Endothelial cell of umbilical vein (primary cell): ENCODE measurements at regions not wholly inside any gene's neighbourhood (a gene's known extent, or its start where the extent isn't known, plus 50 kb on each side); places are given as distances from the start of the nearest gene placed in this dataset.

Source experiments
- BruUV-seq: library from RNA; stranded (reverse); fragments of 400-500 nt; replicated peaks from 2 replicates; lab custom pipeline; 2021; lab: Mats Ljungman, UMichigan
- CTCF ChIA-PET: fragments of 300-600, 350-600 bp; sonication (Branson Sonifier 250); formaldehyde crosslinking; loops from one replicate; lab custom pipeline; 2021; ENCODE audit warnings: antibody characterized with exemption, inconsistent platforms; lab: Charles Lee
- POLR2A ChIA-PET: fragments of 300-600, 350-600 bp; sonication (Branson Sonifier 250); formaldehyde crosslinking; loops from one replicate; lab custom pipeline; 2021; ENCODE audit warnings: antibody characterized with exemption, inconsistent platforms; lab: Charles Lee
- DNase-seq: peaks from one replicate; pipeline ENCODE4 v3.0.0-alpha.2; 2011; ENCODE audit warnings: low read depth, low spot score
- FAIRE-seq: peaks from 2 replicates; lab custom pipeline; 2011; peaks lifted over from hg19 to GRCh38; lab: Jason Lieb, UNC
- H2AFZ ChIP-seq: 2 replicates; pipeline ENCODE4 v1.6.0; 2012; ENCODE audit warnings: low read depth, low read length, control low read depth, inconsistent platforms
- H3K27ac ChIP-seq: 2 replicates; pipeline ENCODE4 v1.5.1; 2011; ENCODE audit warnings: low read depth, mild to moderate bottlenecking, control low read depth, low read length, moderate library complexity; ENCODE audit not compliant: insufficient read depth
- H3K27me3 ChIP-seq, 2 experiments: 2 replicates each; pipeline versions ENCODE4 v1.6.0 to v1.6.1; 2011; ENCODE audit warnings: low read length in 2 of 2, mixed read lengths in 1 of 2; ENCODE audit not compliant: control insufficient read depth in 2 of 2, insufficient read depth in 2 of 2
- H3K36me3 ChIP-seq, 2 experiments: 2 replicates in 1 of 2; 3 replicates in 1 of 2; pipeline ENCODE4 v1.5.1; 2011; ENCODE audit warnings: low read length in 2 of 2, mild to moderate bottlenecking in 1 of 2, moderate library complexity in 1 of 2; ENCODE audit not compliant: control insufficient read depth in 2 of 2, insufficient read depth in 2 of 2; ENCODE audit errors: extremely low read depth in 1 of 2
- H3K4me1 ChIP-seq: 3 replicates; pipeline ENCODE4 v1.5.1; 2011; ENCODE audit warnings: mild to moderate bottlenecking, low read length; ENCODE audit not compliant: control insufficient read depth, insufficient read depth; ENCODE audit errors: extremely low read depth
- H3K4me2 ChIP-seq: 2 replicates; pipeline ENCODE4 v1.6.1; 2011; ENCODE audit warnings: low read length, control low read depth, mixed read lengths; ENCODE audit not compliant: insufficient read depth
- H3K4me3 ChIP-seq, 3 experiments: fragments of 200-600 bp in 1 of 3; sonication (generic), shearing (Covaris generic) in 1 of 3; replicated peaks in 1 of 3; 2 replicates each; pipeline ENCODE4 v1.5.1; 2011 to 2016; ENCODE audit warnings: control low read depth in 3 of 3, low read length in 3 of 3, mild to moderate bottlenecking in 2 of 3, inconsistent platforms in 1 of 3, low read depth in 1 of 3, moderate library complexity in 1 of 3; ENCODE audit not compliant: insufficient read depth in 1 of 3
- H3K79me2 ChIP-seq: 2 replicates; pipeline ENCODE4 v1.6.0; 2012; ENCODE audit warnings: low read length, inconsistent platforms; ENCODE audit not compliant: control insufficient read depth, insufficient read depth
- H3K9ac ChIP-seq: replicated peaks from 2 replicates; pipeline ENCODE3; 2011; ENCODE audit warnings: low read length, control low read depth; ENCODE audit not compliant: insufficient read depth; ENCODE audit errors: extremely low read depth
- H3K9me1 ChIP-seq: replicated peaks from 3 replicates; pipeline ENCODE4 v1.6.0; 2011; ENCODE audit warnings: mild to moderate bottlenecking, low read length; ENCODE audit not compliant: control insufficient read depth, insufficient read depth; ENCODE audit errors: extremely low read depth
- H3K9me3 ChIP-seq: replicated peaks from 2 replicates; pipeline ENCODE4 v1.5.1; 2012; ENCODE audit warnings: low read length, inconsistent platforms; ENCODE audit not compliant: control insufficient read depth, insufficient read depth
- H4K20me1 ChIP-seq: replicated peaks from 2 replicates; pipeline ENCODE3; 2011; ENCODE audit warnings: mild to moderate bottlenecking, low read length; ENCODE audit not compliant: control insufficient read depth, insufficient read depth; ENCODE audit errors: extremely low read depth
- CTCF ChIP-seq, 2 donors: IDR thresholded peaks; 1 replicate in 1 of 2; 2 replicates in 1 of 2; pipeline ENCODE4 v1.5.1; 2011; ENCODE audit warnings: low read length in 2 of 2, mild to moderate bottlenecking in 2 of 2, moderate library complexity in 2 of 2, control low read depth in 1 of 2, inconsistent platforms in 1 of 2, low read depth in 1 of 2; ENCODE audit not compliant: insufficient read depth in 1 of 2; ENCODE audit errors: extremely low read depth in 1 of 2
- EZH2 ChIP-seq: IDR thresholded peaks from 2 replicates; pipeline ENCODE4 v1.6.1; 2012; ENCODE audit warnings: borderline replicate concordance, low read depth, mild to moderate bottlenecking, moderate library complexity, low read length, inconsistent platforms; ENCODE audit not compliant: severe bottlenecking
- FOS ChIP-seq: IDR thresholded peaks from 2 replicates; pipeline ENCODE4 v1.6.1; 2011; ENCODE audit warnings: mild to moderate bottlenecking, low read length, moderate library complexity, borderline replicate concordance; ENCODE audit not compliant: insufficient read depth
- GATA2 ChIP-seq: IDR thresholded peaks from 2 replicates; pipeline ENCODE4 v1.7.0; 2011; ENCODE audit warnings: low read depth, mild to moderate bottlenecking, moderate library complexity, mixed read lengths, low read length; ENCODE audit not compliant: insufficient read length, insufficient read depth
- JUN ChIP-seq: IDR thresholded peaks from 2 replicates; pipeline ENCODE4 v1.6.1; 2011; ENCODE audit warnings: borderline replicate concordance, low read depth; ENCODE audit not compliant: insufficient read length, insufficient read depth
- MAX ChIP-seq: IDR thresholded peaks from 2 replicates; pipeline ENCODE4 v1.6.1; 2011; ENCODE audit not compliant: insufficient read depth, insufficient read length
- MYC ChIP-seq: IDR thresholded peaks from one replicate; pipeline ENCODE4 v1.6.1; 2011; ENCODE audit warnings: mild to moderate bottlenecking, low read depth, low read length
- POLR2A ChIP-seq: IDR thresholded peaks from 2 replicates; pipeline ENCODE4 v1.6.1; 2012; ENCODE audit warnings: low read depth, mild to moderate bottlenecking, control low read depth, low read length
- POLR2AphosphoS5 ChIP-seq: IDR thresholded peaks from 2 replicates; pipeline ENCODE4 v1.6.1; 2012; ENCODE audit warnings: low read depth, mild to moderate bottlenecking, control low read depth, low read length, moderate library complexity; ENCODE audit not compliant: insufficient read depth
- dilution Hi-C: fragments of 300-500 bp; cut with MboI; formaldehyde crosslinking; loops from one replicate; pipeline ENCODE4 v1.15.0; 2019; ENCODE audit warnings: low sequenced_read_pairs; ENCODE audit not compliant: extremely low pct_ligation_motif_present
- intact Hi-C: fragments of 100-400 bp; cut with micrococcal nuclease; formaldehyde crosslinking; loops from one replicate; pipeline ENCODE4 v1.10.0; 2022

- Histone ChIP-seq H3K27me3 (no peaks in the 10 kb centered on the region), H3K27ac (no peak overlapping the region), H3K4me3 (no peak overlapping the region), H3K4me1 (no peaks in the 10 kb centered on the region), H3K79me2 (no peaks in the 10 kb centered on the region), H3K9me3 (no peaks in the 10 kb centered on the region), H2AFZ (no peak overlapping the region), H3K4me2 (no peak overlapping the region), H3K9me1 (no peaks in the 10 kb centered on the region), H4K20me1 (no peaks in the 10 kb centered on the region), H3K9ac (no peak overlapping the region), H3K36me3 (no peaks in the 10 kb centered on the region)
- CTCF ChIA-PET: no interaction called here
- intact Hi-C loops: no loop called here
- no TSS peak for BruUV-seq
- FAIRE-seq (no peak), DNase-seq (no peak)
- TF ChIP-seq EZH2: no peak
- no peak for TF ChIP-seq CTCF (IDR thresholded peaks at IDR 0.05; ENCODE audit: extremely low read depth in 1 of 2, insufficient read depth in 1 of 2, low read depth in 1 of 2, low read length in 2 of 2)
- TF ChIP-seq FOS: no peak
- TF ChIP-seq GATA2: no peak
- no peak for TF ChIP-seq MAX
- TF ChIP-seq JUN: no peak
- TF ChIP-seq MYC: no peak
- TF ChIP-seq POLR2AphosphoS5: no peak
- no peak for TF ChIP-seq POLR2A
- dilution Hi-C loops: no loop called here
- POLR2A ChIA-PET: no interaction called here
These were observed 126.9 kb upstream of the HAND2 start for GRCh38 chr4:173656898-173657297.
